SHP77 treated with DMSO at 0.1 percent for 48 hours (cell line): ENCODE measurements at regions not wholly inside any gene's neighbourhood (a gene's known extent, or its start where the extent isn't known, plus 50 kb on each side); places are given as distances from the start of the nearest gene placed in this dataset.

ENCODE experiments used
- DNase-seq: peaks from one replicate; lab custom pipeline; 2025; lab: John Stamatoyannopoulos, UW

- DNase-seq, result peak; percentile 93
Observed at GRCh38 chr14:85471744-85472143, 58.2 kb upstream of the FLRT2 start.

- no peak for DNase-seq
Observed at GRCh38 chr14:85474431-85474830, 55.5 kb upstream of the FLRT2 start.

GRCh38 chr14:85475113-85475512, 54.8 kb upstream of the FLRT2 start:
- no peak for DNase-seq

GRCh38 chr14:85479306-85479705, 50.6 kb upstream of the FLRT2 start:
- DNase-seq, result no peak

GRCh38 chr14:85479771-85480170, 50.2 kb upstream of the FLRT2 start:
- no peak for DNase-seq
